CD14-positive monocyte (primary cell): ENCODE measurements at regions not wholly inside any gene's neighbourhood (a gene's known extent, or its start where the extent isn't known, plus 50 kb on each side); places are given as distances from the start of the nearest gene placed in this dataset.

Source experiments
- DNase-seq, 3 donors: peaks; one replicate each; pipeline ENCODE4 v3.0.0-alpha.2; 2011 to 2022
- H2AFZ ChIP-seq: 2 replicates; pipeline ENCODE4 v1.6.0; 2012; ENCODE audit warnings: mild to moderate bottlenecking, low read depth, low read length, inconsistent platforms; ENCODE audit not compliant: insufficient read depth, poor library complexity, severe bottlenecking
- H3K27ac ChIP-seq, 2 donors: 1 replicate in 1 of 2; 2 replicates in 1 of 2; pipeline ENCODE4 v1.5.1; 2012 to 2013; ENCODE audit warnings: low read length in 2 of 2, control low read depth in 1 of 2, inconsistent platforms in 1 of 2, low read depth in 1 of 2, mild to moderate bottlenecking in 1 of 2
- H3K27me3 ChIP-seq, 2 donors: one replicate each; pipeline versions ENCODE4 v1.6.0 to v1.6.1; 2011 to 2013; ENCODE audit warnings: low read length in 2 of 2; ENCODE audit not compliant: control insufficient read depth in 2 of 2, insufficient read depth in 2 of 2
- H3K36me3 ChIP-seq, 2 donors: replicated peaks in 1 of 2; 1 replicate in 1 of 2; 2 replicates in 1 of 2; pipeline versions ENCODE4 v1.5.1 to v1.6.1; 2012 to 2013; ENCODE audit warnings: low read length in 2 of 2, control low read depth in 1 of 2, inconsistent platforms in 1 of 2, mild to moderate bottlenecking in 1 of 2; ENCODE audit not compliant: insufficient read depth in 2 of 2, control insufficient read depth in 1 of 2
- H3K4me1 ChIP-seq, 2 donors: 1 replicate in 1 of 2; 2 replicates in 1 of 2; pipeline versions ENCODE4 v1.5.1 to v1.6.1; 2012 to 2013; ENCODE audit warnings: low read length in 2 of 2, control low read depth in 1 of 2, inconsistent platforms in 1 of 2, mild to moderate bottlenecking in 1 of 2, moderate library complexity in 1 of 2; ENCODE audit not compliant: insufficient read depth in 2 of 2, control insufficient read depth in 1 of 2
- H3K4me2 ChIP-seq: replicated peaks from 2 replicates; pipeline ENCODE3; 2012; ENCODE audit warnings: low read length, moderate library complexity, mild to moderate bottlenecking; ENCODE audit not compliant: poor library complexity, severe bottlenecking; ENCODE audit errors: extremely low read depth
- H3K4me3 ChIP-seq, 3 experiments: fragments of 200-600 bp in 1 of 3; sonication (generic) in 1 of 3; replicated peaks in 1 of 3; 1 replicate in 2 of 3; 2 replicates in 1 of 3; pipeline ENCODE4 v1.5.1; 2011 to 2013; ENCODE audit warnings: low read length in 3 of 3, mild to moderate bottlenecking in 3 of 3, control low read depth in 2 of 3, low read depth in 2 of 3, inconsistent platforms in 1 of 3, moderate library complexity in 1 of 3
- H3K79me2 ChIP-seq: 2 replicates; pipeline ENCODE4 v1.6.0; 2012; ENCODE audit warnings: mild to moderate bottlenecking, control low read depth, inconsistent platforms, low read length, moderate library complexity; ENCODE audit not compliant: insufficient read depth
- H3K9ac ChIP-seq: 2 replicates; pipeline ENCODE4 v1.6.0; 2017; ENCODE audit warnings: low read length, mild to moderate bottlenecking; ENCODE audit not compliant: insufficient read depth, poor library complexity, severe bottlenecking
- H3K9me3 ChIP-seq, 2 donors: replicated peaks in 1 of 2; 1 replicate in 1 of 2; 2 replicates in 1 of 2; pipeline versions ENCODE4 v1.5.1 to v1.6.1; 2012 to 2013; ENCODE audit warnings: low read length in 2 of 2, control low read depth in 1 of 2; ENCODE audit not compliant: control insufficient read depth in 1 of 2, insufficient read depth in 1 of 2
- H4K20me1 ChIP-seq: 2 replicates; pipeline ENCODE4 v1.6.0; 2012; ENCODE audit warnings: mild to moderate bottlenecking, low read length, control low read depth, moderate library complexity; ENCODE audit not compliant: insufficient read depth
- H3K27ac Mint-ChIP-seq, 7 donors: one replicate each; pipeline ENCODE4 v1.8.0; 2020; ENCODE audit warnings: mild to moderate bottlenecking in 7 of 7, mixed read lengths in 7 of 7, moderate library complexity in 6 of 7, inconsistent platforms in 2 of 7
- H3K27me3 Mint-ChIP-seq, 3 donors: one replicate each; pipeline ENCODE4 v1.8.0; 2021 to 2022; ENCODE audit warnings: low read depth in 3 of 3, mild to moderate bottlenecking in 3 of 3, mixed read lengths in 3 of 3, moderate library complexity in 3 of 3, inconsistent platforms in 1 of 3
- H3K36me3 Mint-ChIP-seq, 2 donors: one replicate each; pipeline ENCODE4 v1.8.0; 2020; ENCODE audit warnings: mixed read lengths in 2 of 2, inconsistent platforms in 1 of 2, mild to moderate bottlenecking in 1 of 2
- H3K4me1 Mint-ChIP-seq: one replicate; pipeline ENCODE4 v1.8.0; 2020; ENCODE audit warnings: mild to moderate bottlenecking, mixed read lengths
- H3K4me3 Mint-ChIP-seq, 2 donors: one replicate each; pipeline ENCODE4 v1.8.0; 2020; ENCODE audit warnings: mild to moderate bottlenecking in 2 of 2, mixed read lengths in 2 of 2, moderate library complexity in 1 of 2
- H3K9me3 Mint-ChIP-seq, 7 donors: one replicate each; pipeline ENCODE4 v1.8.0; 2020 to 2022; ENCODE audit warnings: mixed read lengths in 7 of 7, mild to moderate bottlenecking in 6 of 7, moderate library complexity in 6 of 7, inconsistent platforms in 2 of 7
- CTCF ChIP-seq: fragments of 200-600 bp; IDR thresholded peaks from one replicate; pipeline ENCODE4 v1.8.0; 2022; ENCODE audit warnings: antibody characterized with exemption, mild to moderate bottlenecking
- WGBS: methylation state at CpG from one replicate; pipeline ENCODE4 v1.1.5; 2013; ENCODE audit warnings: missing lambda C conversion rate; ENCODE audit not compliant: insufficient coverage; 5-methylcytosine and 5-hydroxymethylcytosine counted together
- intact Hi-C, 2 donors: fragments of 100-400 bp; cut with micrococcal nuclease; formaldehyde crosslinking; loops; one replicate each; pipeline versions ENCODE4 v1.15.0 to v1.15.1; 2023

- Histone ChIP-seq H3K9ac (no peak overlapping the region), H3K4me2 (no peak overlapping the region)
Observed at GRCh38 chr6:21653905-21654304, 60.4 kb downstream of the SOX4 start.

GRCh38 chr6:21654361-21654760 is 60.8 kb downstream of the SOX4 start:
- no peak overlapping the region for H2AFZ ChIP-seq
- no peak overlapping the region for H3K4me3 ChIP-seq
- H3K4me2 ChIP-seq, result no peak overlapping the region
- WGBS, result 90% methylated on average over 2 of the region's 2 CpGs
- H3K9ac ChIP-seq, result no peak overlapping the region
- Mint-ChIP-seq H3K27ac (no peak overlapping the region), H3K27me3 (peaks cover 0 to 7% (median 6%) of the 10 kb centered on the region in 3 donors), H3K36me3 (no peaks in the 10 kb centered on the region), H3K4me3 (no peak overlapping the region), H3K4me1 (no peaks in the 10 kb centered on the region), H3K9me3 (peaks cover 0 to 18% (median 6%) of the 10 kb centered on the region in 7 donors)
- H3K27ac ChIP-seq, result no peak overlapping the region
- no peaks in the 10 kb centered on the region for H4K20me1 ChIP-seq
- no peaks in the 10 kb centered on the region for H3K79me2 ChIP-seq
- no peaks in the 10 kb centered on the region for H3K27me3 ChIP-seq
- H3K4me1 ChIP-seq, result no peaks in the 10 kb centered on the region
- TF ChIP-seq CTCF, result no peak
- H3K36me3 ChIP-seq, result no peaks in the 10 kb centered on the region
- no peak for DNase-seq
- no peaks in the 10 kb centered on the region for H3K9me3 ChIP-seq
- intact Hi-C loops, result no loop called here

More at GRCh38 chr6:21653905-21654304, 60.4 kb downstream of the SOX4 start:
- no peaks in the 10 kb centered on the region for H3K27me3 ChIP-seq
- peaks cover 0 to 18% (median 6%) of the 10 kb centered on the region in 7 donors for H3K9me3 Mint-ChIP-seq
- no peak overlapping the region for H3K4me3 Mint-ChIP-seq
- 86% methylated on average over 5 of the region's 7 CpGs for WGBS
- no peaks in the 10 kb centered on the region for H3K4me1 Mint-ChIP-seq
- H3K27me3 Mint-ChIP-seq, result peaks cover 0 to 7% (median 6%) of the 10 kb centered on the region in 3 donors
- H3K27ac Mint-ChIP-seq, result no peak overlapping the region
- H3K36me3 Mint-ChIP-seq, result no peaks in the 10 kb centered on the region
- H3K9me3 ChIP-seq, result no peaks in the 10 kb centered on the region
- H3K4me3 ChIP-seq, result no peak overlapping the region
- intact Hi-C loops, result no loop called here
- DNase-seq, result no peak
- H3K4me1 ChIP-seq, result no peaks in the 10 kb centered on the region
- H3K36me3 ChIP-seq, result no peaks in the 10 kb centered on the region
- TF ChIP-seq CTCF, result no peak
- no peaks in the 10 kb centered on the region for H3K79me2 ChIP-seq
- no peak overlapping the region for H2AFZ ChIP-seq
- no peaks in the 10 kb centered on the region for H4K20me1 ChIP-seq
- H3K27ac ChIP-seq, result no peak overlapping the region
